Mucosa of stomach (tissue), 1 donor: ENCODE measurements at regions not wholly inside any gene's neighbourhood (a gene's known extent, or its start where the extent isn't known, plus 50 kb on each side); places are given as distances from the start of the nearest gene placed in this dataset.

Experiments
- H3K27me3 ChIP-seq: one replicate; pipeline ENCODE4 v1.7.0; 2013; ENCODE audit warnings: mild to moderate bottlenecking, low read length; ENCODE audit not compliant: control insufficient read depth, insufficient read depth
- H3K36me3 ChIP-seq: one replicate; pipeline ENCODE4 v1.7.0; 2013; ENCODE audit warnings: low read length; ENCODE audit not compliant: control insufficient read depth, insufficient read depth
- H3K4me1 ChIP-seq: one replicate; pipeline ENCODE4 v1.7.0; 2013; ENCODE audit warnings: mild to moderate bottlenecking, low read length; ENCODE audit not compliant: control insufficient read depth, insufficient read depth
- H3K4me3 ChIP-seq: one replicate; pipeline ENCODE4 v1.7.0; 2013; ENCODE audit warnings: low read length
- H3K9ac ChIP-seq: one replicate; pipeline ENCODE4 v1.7.0; 2013; ENCODE audit warnings: mild to moderate bottlenecking, low read length, moderate library complexity
- H3K9me3 ChIP-seq: one replicate; pipeline ENCODE4 v1.7.0; 2013; ENCODE audit warnings: mild to moderate bottlenecking, low read length, moderate library complexity; ENCODE audit not compliant: control insufficient read depth
- donor health status: Pancreatic carcinoma.

GRCh38 chr20:39117491-39117890 lies 155.3 kb downstream of the DHX35 start:
- Histone ChIP-seq H3K27me3 (no peaks in the 10 kb centered on the region), H3K36me3 (no peaks in the 10 kb centered on the region), H3K4me1 (peaks cover under 1% of the 10 kb centered on the region), H3K4me3 (no peak overlapping the region), H3K9ac (no peak overlapping the region), H3K9me3 (no peaks in the 10 kb centered on the region)

- no peaks in the 10 kb centered on the region for H3K27me3 ChIP-seq
- H3K4me1 ChIP-seq: peaks cover 4% of the 10 kb centered on the region
- no peak overlapping the region for H3K4me3 ChIP-seq
Observed at GRCh38 chr20:39116020-39116419, 153.9 kb downstream of the DHX35 start.

GRCh38 chr20:39112178-39112743 lies 150.1 kb downstream of the DHX35 start:
- Histone ChIP-seq H3K9me3 (no peaks in the 10 kb centered on the region), H3K36me3 (no peaks in the 10 kb centered on the region), H3K4me3 (no peak overlapping the region), H3K9ac (peak overlapping the region; percentile 47), H3K27me3 (peaks cover 8% of the 10 kb centered on the region), H3K4me1 (peaks cover 4% of the 10 kb centered on the region)

More at GRCh38 chr20:39116020-39116419, 153.9 kb downstream of the DHX35 start:
- no peaks in the 10 kb centered on the region for H3K36me3 ChIP-seq
- no peaks in the 10 kb centered on the region for H3K9me3 ChIP-seq
- H3K9ac ChIP-seq: no peak overlapping the region

GRCh38 chr20:39111359-39112177 lies 149.4 kb downstream of the DHX35 start:
- Histone ChIP-seq H3K4me3 (no peak overlapping the region), H3K27me3 (peaks cover 8% of the 10 kb centered on the region), H3K9ac (no peak overlapping the region), H3K4me1 (peaks cover 4% of the 10 kb centered on the region), H3K9me3 (no peaks in the 10 kb centered on the region), H3K36me3 (no peaks in the 10 kb centered on the region)

- no peak overlapping the region for H3K9ac ChIP-seq
- peaks cover 8% of the 10 kb centered on the region for H3K27me3 ChIP-seq
- H3K9me3 ChIP-seq: no peaks in the 10 kb centered on the region
- peaks cover 4% of the 10 kb centered on the region for H3K4me1 ChIP-seq
- H3K36me3 ChIP-seq: no peaks in the 10 kb centered on the region
- no peak overlapping the region for H3K4me3 ChIP-seq
Observed at GRCh38 chr20:39110819-39111136, 148.6 kb downstream of the DHX35 start.

DNA sequence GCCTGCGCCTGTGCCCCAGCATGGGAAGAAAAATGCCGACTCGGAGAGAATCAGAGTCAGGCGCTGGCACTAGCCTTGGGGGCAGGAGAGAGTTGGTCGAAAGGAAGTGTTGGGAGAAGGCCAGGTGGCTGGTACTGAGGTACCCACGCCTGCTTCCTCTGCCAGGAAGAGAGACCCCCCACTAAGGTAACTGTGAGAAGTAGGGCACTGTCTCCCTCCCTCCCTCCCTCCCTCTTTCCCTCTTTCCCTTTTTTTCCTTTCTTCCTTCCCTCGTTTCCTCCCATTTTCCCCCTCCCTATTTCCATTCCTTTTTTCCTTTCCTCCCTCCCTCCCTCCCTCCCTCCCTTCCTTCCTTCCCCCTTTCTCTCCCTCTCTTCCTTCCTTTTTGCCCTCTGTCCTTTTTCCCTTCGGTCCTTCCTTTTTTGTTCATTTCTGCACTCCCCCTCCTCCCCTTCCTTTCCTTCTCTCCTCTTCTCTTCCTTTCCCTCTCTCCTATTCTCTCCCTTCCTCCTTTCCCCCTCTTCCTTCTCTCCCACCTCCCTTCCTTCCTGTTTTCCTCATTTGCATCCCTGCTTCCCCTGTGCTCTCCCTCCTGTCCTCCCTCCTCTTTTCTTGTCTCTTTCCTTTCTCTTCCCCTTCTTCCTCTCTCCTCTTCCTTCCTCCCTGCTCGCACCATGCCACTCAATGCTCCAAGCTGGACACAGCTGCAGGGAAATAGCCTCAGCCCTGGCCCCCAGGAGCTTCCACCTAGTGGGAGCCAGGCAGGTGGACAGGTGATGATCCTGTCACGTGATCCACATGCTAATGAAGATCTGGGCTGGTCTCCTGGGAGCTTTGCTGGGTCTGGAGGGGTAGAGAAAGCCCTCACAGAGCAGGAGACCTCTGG lies 148.0 kb downstream of the DHX35 start:
- Histone ChIP-seq H3K27me3 (peaks cover 8% of the 10 kb centered on the region), H3K4me1 (peaks cover 4% of the 10 kb centered on the region), H3K9me3 (no peaks in the 10 kb centered on the region), H3K9ac (no peak overlapping the region), H3K36me3 (no peaks in the 10 kb centered on the region), H3K4me3 (no peak overlapping the region)

- Histone ChIP-seq H3K9ac (no peak overlapping the region), H3K4me1 (peaks cover 4% of the 10 kb centered on the region), H3K27me3 (peaks cover 8% of the 10 kb centered on the region), H3K9me3 (no peaks in the 10 kb centered on the region), H3K4me3 (no peak overlapping the region), H3K36me3 (no peaks in the 10 kb centered on the region)
Observed at GRCh38 chr20:39108746-39109145, 146.6 kb downstream of the DHX35 start.

DNA sequence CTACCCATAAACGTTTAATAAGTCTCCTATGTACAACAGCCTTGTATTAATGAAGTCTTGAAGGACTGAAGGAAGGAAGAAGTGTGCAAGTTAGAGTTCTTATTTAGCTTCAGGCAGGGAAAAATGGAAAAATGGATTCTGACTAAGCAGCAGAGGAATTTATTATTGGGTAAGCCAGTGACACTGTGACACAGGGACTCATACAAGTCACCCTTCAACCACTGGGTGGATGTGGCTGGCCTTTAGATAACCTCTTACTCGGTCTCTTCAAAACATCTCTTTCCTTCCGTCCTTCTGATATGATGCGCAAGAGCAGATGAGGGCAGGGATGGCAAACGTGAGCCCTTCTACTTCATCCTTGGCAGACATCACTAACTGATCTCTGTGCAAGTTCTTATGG lies 145.6 kb downstream of the DHX35 start:
- Histone ChIP-seq H3K4me3 (no peak overlapping the region), H3K36me3 (no peaks in the 10 kb centered on the region), H3K4me1 (peaks cover 4% of the 10 kb centered on the region), H3K27me3 (peaks cover 8% of the 10 kb centered on the region), H3K9ac (no peak overlapping the region), H3K9me3 (no peaks in the 10 kb centered on the region)

DNA sequence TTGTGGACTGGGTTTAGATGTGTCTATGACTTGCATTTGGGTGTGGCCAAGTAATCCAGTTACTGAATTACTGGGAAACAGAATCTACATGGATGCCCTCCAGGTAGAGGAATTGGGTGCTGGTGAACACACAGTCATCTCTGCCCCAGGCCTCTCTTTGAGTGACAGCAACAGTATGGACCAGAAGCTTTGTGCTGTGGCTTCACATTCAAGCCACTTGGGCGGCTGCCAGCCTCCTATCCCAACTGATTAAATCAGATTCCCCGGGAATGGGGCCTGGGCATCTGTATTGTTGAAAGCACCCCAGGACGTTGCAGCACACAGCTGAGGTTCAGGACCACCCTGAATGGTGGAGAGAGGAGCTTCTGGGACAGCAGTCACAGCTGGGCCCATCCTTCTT lies 144.6 kb downstream of the DHX35 start:
- Histone ChIP-seq H3K4me1 (no peaks in the 10 kb centered on the region), H3K9me3 (no peaks in the 10 kb centered on the region), H3K9ac (no peak overlapping the region), H3K36me3 (no peaks in the 10 kb centered on the region), H3K4me3 (no peak overlapping the region), H3K27me3 (peaks cover 8% of the 10 kb centered on the region)

DNA sequence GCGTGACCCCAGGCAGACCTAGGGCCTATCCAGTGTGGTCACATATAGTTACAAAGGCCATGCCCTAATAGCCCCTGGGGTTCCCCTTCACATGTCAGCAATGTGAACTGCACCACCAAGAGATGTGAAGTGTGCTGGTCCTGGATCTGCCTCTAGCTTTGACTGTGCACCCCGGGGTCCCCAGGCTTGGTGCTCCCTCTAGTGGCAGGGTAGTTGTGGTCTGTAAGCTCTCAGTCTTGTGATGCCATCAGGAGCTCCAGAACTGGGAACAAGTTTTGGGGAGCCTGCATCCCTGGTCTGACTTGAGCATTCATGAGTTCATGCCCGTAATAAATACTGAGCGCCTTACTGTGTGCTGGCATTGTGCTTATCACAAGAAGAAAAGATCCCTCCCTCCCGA lies 143.4 kb downstream of the DHX35 start:
- Histone ChIP-seq H3K9me3 (no peaks in the 10 kb centered on the region), H3K27me3 (peaks cover 6% of the 10 kb centered on the region), H3K4me3 (no peak overlapping the region), H3K4me1 (no peaks in the 10 kb centered on the region), H3K9ac (no peak overlapping the region), H3K36me3 (no peaks in the 10 kb centered on the region)

- Histone ChIP-seq H3K4me1 (no peaks in the 10 kb centered on the region), H3K9me3 (no peaks in the 10 kb centered on the region), H3K36me3 (no peaks in the 10 kb centered on the region), H3K27me3 (peaks cover 4% of the 10 kb centered on the region), H3K9ac (no peak overlapping the region), H3K4me3 (no peak overlapping the region)
Observed at GRCh38 chr20:39103732-39104131, 141.6 kb downstream of the DHX35 start.

DNA sequence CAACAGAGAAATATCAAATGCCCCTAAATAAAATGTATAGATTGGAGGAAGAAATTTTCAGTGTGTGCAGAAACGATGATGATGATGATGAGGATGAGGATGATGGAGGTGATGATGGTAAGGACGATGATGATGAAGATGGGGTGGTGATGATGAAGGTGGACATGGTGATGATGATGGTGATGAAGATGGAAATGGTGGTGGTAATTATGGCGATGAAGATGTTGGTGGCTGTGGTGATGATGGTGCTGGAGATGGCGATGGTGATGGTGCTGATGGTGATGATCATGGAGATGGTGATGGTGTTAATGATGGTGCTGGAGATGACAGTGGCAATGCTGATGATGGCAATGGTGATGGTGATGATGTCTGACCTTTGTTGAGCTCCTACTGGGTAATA lies 141.2 kb downstream of the DHX35 start:
- H3K9ac ChIP-seq: no peak overlapping the region
- H3K4me3 ChIP-seq: no peak overlapping the region

More for the DNA sequence above, 141.2 kb downstream of the DHX35 start:
- Histone ChIP-seq H3K4me1 (no peaks in the 10 kb centered on the region), H3K36me3 (no peaks in the 10 kb centered on the region), H3K27me3 (peaks cover 3% of the 10 kb centered on the region), H3K9me3 (no peaks in the 10 kb centered on the region)
